ENCODE measurements at regions not wholly inside any gene's neighbourhood (a gene's known extent, or its start where the extent isn't known, plus 50 kb on each side); places are given as distances from the start of the nearest gene placed in this dataset.

- H3K9me3 Mint-ChIP-seq (ENCODE audit: unreplicated experiment) = no peaks in the 10 kb centered on the region
- no peak overlapping the region for H3K4me3 Mint-ChIP-seq (ENCODE audit: unreplicated experiment)
Observed at GRCh38 chr9:7613931-7614330, 185.6 kb downstream of the DMAC1 start.

DNA sequence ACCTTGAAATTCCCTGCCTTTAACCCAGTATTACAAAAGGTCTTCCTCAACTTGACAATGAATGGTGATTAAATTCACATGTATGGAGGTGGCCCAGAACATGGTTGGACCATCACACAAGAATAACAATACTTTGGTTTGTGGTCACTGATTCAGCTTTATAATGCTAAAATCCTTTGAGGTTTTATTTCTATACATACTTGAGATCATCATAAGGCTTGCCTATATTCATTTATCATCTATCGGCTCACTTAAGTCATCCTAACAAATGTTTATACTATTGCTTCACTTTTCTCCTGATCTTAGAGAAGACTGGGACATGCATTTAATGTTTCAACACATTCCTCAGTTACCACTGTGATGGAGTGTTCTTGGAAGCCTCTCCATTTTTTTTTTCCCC lies 191.3 kb downstream of the DMAC1 start:
- H3K36me3 Mint-ChIP-seq (ENCODE audit: unreplicated experiment) = no peaks in the 10 kb centered on the region
- TF ChIP-seq CTCF (IDR thresholded peaks at IDR 0.05; ENCODE audit: partially characterized antibody, unreplicated experiment) = no peak

More at GRCh38 chr9:7613931-7614330, 185.6 kb downstream of the DMAC1 start:
- DNase-seq = no peak
- H3K4me1 Mint-ChIP-seq (ENCODE audit: low read depth, unreplicated experiment) = no peaks in the 10 kb centered on the region
- H3K36me3 Mint-ChIP-seq (ENCODE audit: unreplicated experiment) = no peaks in the 10 kb centered on the region
- TF ChIP-seq CTCF (IDR thresholded peaks at IDR 0.05; ENCODE audit: partially characterized antibody, unreplicated experiment) = no peak
- no peak overlapping the region for H3K27ac Mint-ChIP-seq (ENCODE audit: unreplicated experiment)
- peaks cover 2% of the 10 kb centered on the region for H3K27me3 Mint-ChIP-seq (ENCODE audit: unreplicated experiment)

GRCh38 chr9:7607421-7607820 lies 192.2 kb downstream of the DMAC1 start:
- DNase-seq = no peak
- H3K9me3 Mint-ChIP-seq (ENCODE audit: unreplicated experiment) = no peaks in the 10 kb centered on the region
- no peaks in the 10 kb centered on the region for H3K4me1 Mint-ChIP-seq (ENCODE audit: low read depth, unreplicated experiment)
- no peak overlapping the region for H3K27ac Mint-ChIP-seq (ENCODE audit: unreplicated experiment)
- H3K27me3 Mint-ChIP-seq (ENCODE audit: unreplicated experiment) = peaks cover 2% of the 10 kb centered on the region
- no peak overlapping the region for H3K4me3 Mint-ChIP-seq (ENCODE audit: unreplicated experiment)
- TF ChIP-seq CTCF (IDR thresholded peaks at IDR 0.05; ENCODE audit: partially characterized antibody, unreplicated experiment) = no peak
- H3K36me3 Mint-ChIP-seq (ENCODE audit: unreplicated experiment) = no peaks in the 10 kb centered on the region

More for the DNA sequence above, 191.3 kb downstream of the DMAC1 start:
- Mint-ChIP-seq H3K9me3 (ENCODE audit: unreplicated experiment) (no peaks in the 10 kb centered on the region), H3K27me3 (ENCODE audit: unreplicated experiment) (peaks cover 2% of the 10 kb centered on the region), H3K27ac (ENCODE audit: unreplicated experiment) (no peak overlapping the region), H3K4me3 (ENCODE audit: unreplicated experiment) (no peak overlapping the region), H3K4me1 (ENCODE audit: low read depth, unreplicated experiment) (no peaks in the 10 kb centered on the region)
- no peak for DNase-seq

DNA sequence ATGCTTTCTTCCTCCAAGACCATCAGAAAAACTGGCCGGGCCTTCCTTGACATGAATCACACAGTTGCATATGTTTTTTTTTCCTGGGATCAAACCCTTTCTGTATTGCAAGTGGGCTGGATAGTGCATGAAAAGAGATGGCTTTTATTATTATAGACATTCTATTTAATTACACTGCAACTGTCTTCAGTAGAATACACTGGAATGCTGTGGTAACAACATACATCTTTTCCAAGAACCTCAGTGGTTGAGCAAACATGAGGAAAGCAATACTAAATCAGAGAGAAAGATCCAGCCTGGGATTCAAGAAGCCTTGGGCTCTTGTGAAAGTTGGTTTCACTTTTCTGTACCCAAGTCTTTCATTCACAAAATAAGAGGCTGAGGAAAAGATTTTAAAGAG lies 193.0 kb downstream of the DMAC1 start:
- H3K4me1 Mint-ChIP-seq (ENCODE audit: low read depth, unreplicated experiment) = no peaks in the 10 kb centered on the region
- H3K9me3 Mint-ChIP-seq (ENCODE audit: unreplicated experiment) = no peaks in the 10 kb centered on the region
- no peak overlapping the region for H3K27ac Mint-ChIP-seq (ENCODE audit: unreplicated experiment)
- H3K4me3 Mint-ChIP-seq (ENCODE audit: unreplicated experiment) = no peak overlapping the region
- no peaks in the 10 kb centered on the region for H3K36me3 Mint-ChIP-seq (ENCODE audit: unreplicated experiment)
- no peak for TF ChIP-seq CTCF (IDR thresholded peaks at IDR 0.05; ENCODE audit: partially characterized antibody, unreplicated experiment)
- peaks cover 2% of the 10 kb centered on the region for H3K27me3 Mint-ChIP-seq (ENCODE audit: unreplicated experiment)
- DNase-seq = no peak

DNA sequence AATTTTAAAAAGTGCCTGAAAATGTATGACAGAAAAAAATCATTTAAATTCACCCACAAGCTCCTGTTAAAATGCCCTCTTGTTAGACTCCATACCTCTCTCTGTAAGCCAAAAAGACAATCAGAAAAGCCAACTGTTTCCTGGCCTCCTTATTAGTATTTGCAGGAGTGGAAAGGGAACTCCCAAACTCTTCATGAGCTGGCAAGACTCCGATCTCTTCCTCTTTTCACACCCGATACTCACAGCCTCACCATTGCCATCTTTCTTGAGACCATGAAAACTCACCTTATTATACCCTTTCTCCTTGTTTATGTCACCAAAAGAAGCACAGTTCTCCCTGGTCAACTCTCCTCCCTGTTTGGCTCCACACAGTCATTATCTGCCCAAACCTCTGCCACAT lies 197.8 kb downstream of the DMAC1 start:
- no peak for TF ChIP-seq CTCF (IDR thresholded peaks at IDR 0.05; ENCODE audit: partially characterized antibody, unreplicated experiment)
- H3K4me1 Mint-ChIP-seq (ENCODE audit: low read depth, unreplicated experiment) = no peaks in the 10 kb centered on the region
- DNase-seq = no peak
- no peaks in the 10 kb centered on the region for H3K27me3 Mint-ChIP-seq (ENCODE audit: unreplicated experiment)
- no peak overlapping the region for H3K27ac Mint-ChIP-seq (ENCODE audit: unreplicated experiment)
- no peak overlapping the region for H3K4me3 Mint-ChIP-seq (ENCODE audit: unreplicated experiment)
- no peaks in the 10 kb centered on the region for H3K9me3 Mint-ChIP-seq (ENCODE audit: unreplicated experiment)
- H3K36me3 Mint-ChIP-seq (ENCODE audit: unreplicated experiment) = no peaks in the 10 kb centered on the region

All from glutamatergic neuron (in vitro differentiated cells).